Keratinocyte (primary cell): ENCODE measurements at regions not wholly inside any gene's neighbourhood (a gene's known extent, or its start where the extent isn't known, plus 50 kb on each side); places are given as distances from the start of the nearest gene placed in this dataset.

ENCODE experiments used
- DNase-seq: peaks from one replicate; pipeline ENCODE4 v3.0.0-alpha.2; 2011; ENCODE audit warnings: low read depth, missing footprints, low spot score
- FAIRE-seq: peaks from 2 replicates; lab custom pipeline; 2011; peaks lifted over from hg19 to GRCh38; lab: Jason Lieb, UNC
- H2AFZ ChIP-seq: 2 replicates; pipeline ENCODE4 v1.6.0; 2012; ENCODE audit warnings: low read length, control low read depth, inconsistent platforms; ENCODE audit not compliant: control insufficient read depth
- H3K27ac ChIP-seq: 2 replicates; pipeline ENCODE4 v1.5.1; 2011; ENCODE audit warnings: low read length; ENCODE audit not compliant: control insufficient read depth, insufficient read depth
- H3K27me3 ChIP-seq: 3 replicates; pipeline ENCODE4 v1.6.0; 2011; ENCODE audit warnings: low read length; ENCODE audit not compliant: control insufficient read depth, insufficient read depth; ENCODE audit errors: extremely low read depth
- H3K36me3 ChIP-seq, 2 experiments: 2 replicates in 1 of 2; 3 replicates in 1 of 2; pipeline ENCODE4 v1.5.1; 2011; ENCODE audit warnings: low read length in 2 of 2, mild to moderate bottlenecking in 1 of 2; ENCODE audit not compliant: control insufficient read depth in 2 of 2, insufficient read depth in 2 of 2; ENCODE audit errors: extremely low read depth in 1 of 2
- H3K4me1 ChIP-seq: 3 replicates; pipeline ENCODE4 v1.5.1; 2011; ENCODE audit warnings: low read length; ENCODE audit not compliant: control insufficient read depth, insufficient read depth; ENCODE audit errors: extremely low read depth
- H3K4me2 ChIP-seq: 3 replicates; pipeline ENCODE4 v1.6.0; 2011; ENCODE audit warnings: low read depth, low read length; ENCODE audit not compliant: control insufficient read depth, insufficient read depth; ENCODE audit errors: extremely low read depth
- H3K4me3 ChIP-seq, 3 experiments: fragments of 200-600 bp in 1 of 3; sonication (generic) in 1 of 3; 2 replicates in 2 of 3; 3 replicates in 1 of 3; pipeline ENCODE4 v1.5.1; 2011 to 2016; ENCODE audit warnings: low read length in 3 of 3, mild to moderate bottlenecking in 3 of 3, control low read depth in 2 of 3, inconsistent platforms in 1 of 3, low read depth in 1 of 3, mixed read lengths in 1 of 3, mixed run types in 1 of 3, moderate library complexity in 1 of 3; ENCODE audit not compliant: control insufficient read depth in 2 of 3, insufficient read depth in 2 of 3; ENCODE audit errors: extremely low read depth in 1 of 3
- H3K79me2 ChIP-seq: 2 replicates; pipeline ENCODE4 v1.6.0; 2012; ENCODE audit warnings: low read length; ENCODE audit not compliant: control insufficient read depth, insufficient read depth
- H3K9ac ChIP-seq: 3 replicates; pipeline ENCODE4 v1.6.0; 2011; ENCODE audit warnings: low read length; ENCODE audit not compliant: control insufficient read depth, insufficient read depth; ENCODE audit errors: extremely low read depth
- H3K9me1 ChIP-seq: 3 replicates; pipeline ENCODE4 v1.6.0; 2011; ENCODE audit warnings: low read length; ENCODE audit not compliant: control insufficient read depth, insufficient read depth; ENCODE audit errors: extremely low read depth
- H3K9me3 ChIP-seq: 2 replicates; pipeline ENCODE4 v1.5.1; 2012; ENCODE audit warnings: low read depth, low read length; ENCODE audit not compliant: control insufficient read depth
- H4K20me1 ChIP-seq: 3 replicates; pipeline ENCODE4 v1.6.0; 2011; ENCODE audit warnings: low read length; ENCODE audit not compliant: control insufficient read depth, insufficient read depth; ENCODE audit errors: extremely low read depth
- EZH2 ChIP-seq: IDR thresholded peaks from one replicate; pipeline ENCODE4 v1.6.1; 2012; ENCODE audit warnings: inconsistent platforms, mild to moderate bottlenecking, low read length, moderate library complexity
- dilution Hi-C: fragments of 300-500 bp; cut with MboI; formaldehyde crosslinking; loops from one replicate; pipeline ENCODE4 v1.7.0; 2020; ENCODE audit warnings: low sequenced_read_pairs; ENCODE audit not compliant: extremely low pct_ligation_motif_present
- TF ChIP-seq, protein P1 (sequence below), 3 experiments: IDR thresholded peaks in 1 of 3; conservative IDR thresholded peaks in 1 of 3; optimal IDR thresholded peaks in 1 of 3; 2 replicates in 2 of 3; 3 replicates in 1 of 3; pipeline versions ENCODE3 to v1.5.1; 2011; ENCODE audit warnings: low read length in 3 of 3, mild to moderate bottlenecking in 3 of 3, moderate library complexity in 2 of 3, control low read depth in 1 of 3, inconsistent platforms in 1 of 3; ENCODE audit not compliant: insufficient read depth in 2 of 3; ENCODE audit errors: extremely low read depth in 1 of 3

DNA sequence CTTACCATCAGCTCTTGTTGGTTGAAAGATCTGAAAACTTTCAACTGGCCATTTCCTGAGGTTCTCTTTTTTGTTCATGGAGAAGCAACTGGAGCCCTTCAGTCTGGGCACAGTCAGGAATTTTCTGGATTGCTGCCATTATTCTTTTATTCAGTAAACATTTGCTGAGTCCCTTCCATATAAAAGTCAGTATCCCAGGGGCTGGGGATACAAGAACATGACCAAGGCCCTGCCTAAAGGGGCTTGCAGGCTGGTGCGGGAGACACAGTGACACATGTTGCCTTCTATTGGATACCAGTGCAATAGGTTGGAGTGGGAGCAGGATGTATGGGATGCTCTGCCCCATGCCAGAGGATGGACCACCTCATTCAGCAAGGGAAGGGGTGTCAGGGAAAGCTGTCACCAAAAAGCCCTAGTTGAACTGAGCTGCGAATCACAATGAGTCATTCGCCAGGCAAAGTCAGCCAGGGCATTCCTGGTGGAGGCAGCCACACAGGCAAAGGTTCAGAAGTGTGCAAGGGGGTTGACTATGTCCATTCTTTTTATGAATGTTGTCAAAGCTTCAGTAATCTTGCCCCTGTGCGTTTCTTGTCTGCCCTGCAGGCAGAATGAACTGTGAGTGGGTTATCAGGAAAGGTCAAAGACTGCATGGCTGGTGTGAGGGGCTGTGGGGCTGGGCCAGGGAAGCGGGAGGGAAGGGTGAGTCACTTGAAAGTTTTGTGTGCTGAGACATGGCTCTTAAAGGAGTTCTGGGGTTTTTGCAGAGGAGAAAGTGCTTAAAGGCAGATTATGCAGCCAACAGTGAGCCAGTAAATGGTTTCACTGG, 395.9 kb downstream of the KCNRG start:
- Histone ChIP-seq H3K4me2 (peak overlapping the region; percentile 68), H2AFZ (peak overlapping the region; percentile 84), H3K79me2 (no peaks in the 10 kb centered on the region), H3K9me1 (no peaks in the 10 kb centered on the region), H3K4me3 (no peak overlapping the region), H3K4me1 (peaks cover 18% of the 10 kb centered on the region), H3K9me3 (no peaks in the 10 kb centered on the region), H3K9ac (no peak overlapping the region), H3K27me3 (no peaks in the 10 kb centered on the region), H3K27ac (peak overlapping the region; percentile 67), H4K20me1 (no peaks in the 10 kb centered on the region), H3K36me3 (no peaks in the 10 kb centered on the region)
- peak; percentile 91 for FAIRE-seq
- TF ChIP-seq EZH2: no peak
- TF ChIP-seq, protein P1, sequence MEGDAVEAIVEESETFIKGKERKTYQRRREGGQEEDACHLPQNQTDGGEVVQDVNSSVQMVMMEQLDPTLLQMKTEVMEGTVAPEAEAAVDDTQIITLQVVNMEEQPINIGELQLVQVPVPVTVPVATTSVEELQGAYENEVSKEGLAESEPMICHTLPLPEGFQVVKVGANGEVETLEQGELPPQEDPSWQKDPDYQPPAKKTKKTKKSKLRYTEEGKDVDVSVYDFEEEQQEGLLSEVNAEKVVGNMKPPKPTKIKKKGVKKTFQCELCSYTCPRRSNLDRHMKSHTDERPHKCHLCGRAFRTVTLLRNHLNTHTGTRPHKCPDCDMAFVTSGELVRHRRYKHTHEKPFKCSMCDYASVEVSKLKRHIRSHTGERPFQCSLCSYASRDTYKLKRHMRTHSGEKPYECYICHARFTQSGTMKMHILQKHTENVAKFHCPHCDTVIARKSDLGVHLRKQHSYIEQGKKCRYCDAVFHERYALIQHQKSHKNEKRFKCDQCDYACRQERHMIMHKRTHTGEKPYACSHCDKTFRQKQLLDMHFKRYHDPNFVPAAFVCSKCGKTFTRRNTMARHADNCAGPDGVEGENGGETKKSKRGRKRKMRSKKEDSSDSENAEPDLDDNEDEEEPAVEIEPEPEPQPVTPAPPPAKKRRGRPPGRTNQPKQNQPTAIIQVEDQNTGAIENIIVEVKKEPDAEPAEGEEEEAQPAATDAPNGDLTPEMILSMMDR (optimal IDR thresholded peaks at IDR 0.05 in 1 of 3, IDR thresholded peaks at IDR 0.05 in 1 of 3, conservative IDR thresholded peaks at IDR 0.05 in 1 of 3; ENCODE audit: extremely low read depth in 1 of 3, insufficient read depth in 2 of 3, low read length in 3 of 3): no peak
- dilution Hi-C loops: no loop called here
- peak; percentile 17 for DNase-seq

DNA sequence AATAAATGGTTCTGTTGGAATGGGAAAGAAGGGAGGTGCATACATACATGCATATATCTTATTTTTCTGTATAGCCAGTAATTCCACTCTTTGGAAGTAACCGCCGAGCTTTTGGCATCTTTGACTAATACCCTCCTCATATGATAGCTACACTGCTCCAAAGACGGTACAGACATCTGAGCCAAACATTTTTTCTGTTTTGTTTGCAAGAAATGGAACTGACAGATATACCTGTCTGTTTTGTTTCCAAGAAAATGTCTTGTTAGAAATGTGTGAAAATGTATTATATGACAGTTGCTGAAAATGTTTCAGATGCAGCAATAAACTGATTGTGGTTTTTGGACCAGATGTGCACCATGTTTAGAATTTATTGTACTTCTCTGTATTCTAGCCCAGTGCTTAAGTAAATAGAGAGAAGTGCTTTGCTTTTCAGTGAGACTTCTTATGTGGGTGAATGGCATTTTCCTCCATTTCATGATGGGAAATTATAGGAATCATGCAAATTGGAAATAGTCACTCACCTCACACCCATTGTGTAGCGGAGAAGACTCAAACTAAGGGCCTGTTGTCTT, 396.9 kb downstream of the KCNRG start:
- no peak for DNase-seq
- Histone ChIP-seq H2AFZ (no peak overlapping the region), H3K4me2 (no peak overlapping the region), H3K9me1 (no peaks in the 10 kb centered on the region), H3K27me3 (no peaks in the 10 kb centered on the region), H3K9me3 (no peaks in the 10 kb centered on the region), H4K20me1 (no peaks in the 10 kb centered on the region), H3K9ac (no peak overlapping the region), H3K79me2 (no peaks in the 10 kb centered on the region), H3K4me1 (peaks cover 18% of the 10 kb centered on the region), H3K4me3 (no peak overlapping the region), H3K36me3 (no peaks in the 10 kb centered on the region), H3K27ac (no peak overlapping the region)
- TF ChIP-seq EZH2: no peak
- TF ChIP-seq, protein P1 (optimal IDR thresholded peaks at IDR 0.05 in 1 of 3, IDR thresholded peaks at IDR 0.05 in 1 of 3, conservative IDR thresholded peaks at IDR 0.05 in 1 of 3; ENCODE audit: extremely low read depth in 1 of 3, insufficient read depth in 2 of 3, low read length in 3 of 3): no peak
- dilution Hi-C loops: no loop called here
- FAIRE-seq: no peak
